ENCODE measurements at regions not wholly inside any gene's neighbourhood (a gene's known extent, or its start where the extent isn't known, plus 50 kb on each side); places are given as distances from the start of the nearest gene placed in this dataset.
"Not testable (repeated sequence)": the region's sequence is repeated elsewhere in the genome, so short reads cannot be mapped to it uniquely, and the experiment has no call there.

DNA sequence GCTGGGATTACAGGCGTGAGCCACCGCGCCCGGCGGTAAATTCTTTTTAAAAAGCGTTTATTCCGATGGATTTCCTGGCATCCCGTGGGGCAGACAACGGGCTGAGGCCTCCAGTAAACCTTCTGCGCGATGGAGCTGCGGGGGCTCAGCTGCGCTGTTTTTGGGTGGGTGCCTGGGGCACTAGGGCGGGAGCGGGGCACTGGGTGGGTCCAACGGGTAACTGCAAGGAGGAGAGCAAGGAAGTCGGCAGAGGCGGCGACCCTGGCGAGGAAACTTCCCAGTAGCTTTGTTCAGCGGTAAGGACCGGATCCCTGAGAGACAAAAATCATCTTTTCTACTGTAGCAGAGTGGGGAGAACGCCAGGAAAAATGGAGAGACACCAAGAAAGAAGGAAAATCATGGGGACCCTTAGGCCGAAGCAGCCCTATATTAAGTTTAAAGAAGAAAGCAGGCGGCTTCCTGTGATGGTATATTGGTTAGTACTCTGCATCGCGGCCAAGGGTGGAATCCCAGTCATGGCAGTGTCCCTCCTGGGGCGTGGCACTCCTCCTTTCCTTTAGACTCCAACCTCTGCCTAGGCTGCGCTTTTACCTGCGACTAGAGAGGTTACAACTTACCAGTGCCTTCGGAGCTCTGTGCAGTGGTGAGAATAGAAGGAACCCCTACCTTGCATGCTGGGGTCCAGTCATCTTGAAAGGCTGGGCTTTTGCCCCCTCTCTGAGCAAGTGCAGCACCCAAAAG is 63.0 kb upstream of the NBPF20 start:
- not testable (repeated sequence) for DNase-seq (ENCODE audit: low read depth); H3K4me3 ChIP-seq (ENCODE audit: low read depth, low read length)

GRCh38 chr1:145487156-145487555 is 61.8 kb upstream of the NBPF20 start:
- not testable (repeated sequence) for DNase-seq (ENCODE audit: low read depth)
- peak overlapping the region; percentile 31 for H3K4me3 ChIP-seq (ENCODE audit: low read depth, low read length)

GRCh38 chr1:145484257-145484656 is 58.9 kb upstream of the NBPF20 start:
- DNase-seq (ENCODE audit: low read depth); H3K4me3 ChIP-seq (ENCODE audit: low read depth, low read length): not testable (repeated sequence)

- not testable (repeated sequence) for H3K4me3 ChIP-seq (ENCODE audit: low read depth, low read length); DNase-seq (ENCODE audit: low read depth)
These were observed 56.9 kb upstream of the NBPF20 start for GRCh38 chr1:145482214-145482860.

GRCh38 chr1:145475962-145476361 is 50.6 kb upstream of the NBPF20 start:
- not testable (repeated sequence) for DNase-seq (ENCODE audit: low read depth)
- H3K4me3 ChIP-seq (ENCODE audit: low read depth, low read length) = peak overlapping the region; percentile 39

DNA sequence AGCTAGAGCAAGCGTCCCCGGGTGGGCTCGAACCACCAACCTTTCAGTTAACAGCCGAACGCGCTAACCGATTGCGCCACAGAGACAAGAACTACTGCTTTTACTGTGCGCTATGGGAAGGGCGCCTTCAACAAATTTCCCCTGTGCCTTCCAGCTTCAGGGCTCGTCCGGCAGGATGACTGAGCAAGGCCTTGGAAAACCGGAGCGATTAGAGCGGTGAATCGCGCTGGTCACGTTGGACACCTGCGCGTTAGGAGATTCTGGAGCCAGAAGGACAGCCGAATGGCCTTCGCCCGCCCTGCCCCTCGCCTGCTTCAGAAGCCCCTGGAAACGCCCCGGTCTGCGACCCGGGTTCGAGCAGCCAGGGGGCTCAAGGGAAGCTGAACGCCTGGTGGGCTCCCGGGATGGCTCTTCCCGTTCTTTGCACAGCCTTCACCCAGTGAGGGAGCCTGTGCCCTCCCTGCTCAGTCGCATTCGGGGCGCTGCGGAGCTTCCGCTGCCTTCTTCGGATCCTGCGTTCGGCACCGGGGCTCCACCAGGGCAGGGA is 50.0 kb upstream of the NBPF20 start:
- DNase-seq (ENCODE audit: low read depth) = peak; percentile 48
- peak overlapping the region; percentile 39 for H3K4me3 ChIP-seq (ENCODE audit: low read depth, low read length)

Measured in fibroblast of the aortic adventitia (primary cell).